Ishikawa (cell line): ENCODE measurements at regions not wholly inside any gene's neighbourhood (a gene's known extent, or its start where the extent isn't known, plus 50 kb on each side); places are given as distances from the start of the nearest gene placed in this dataset.

Experiments used
- CEBPB ChIP-seq: IDR thresholded peaks from 2 replicates; pipeline ENCODE4 v1.6.1; 2012
- CREB1 ChIP-seq: IDR thresholded peaks from 2 replicates; pipeline ENCODE4 v1.6.1; 2012; ENCODE audit warnings: low read depth
- FOXM1 ChIP-seq: IDR thresholded peaks from 2 replicates; pipeline ENCODE4 v1.6.1; 2012; ENCODE audit warnings: low read depth, borderline replicate concordance
- MAX ChIP-seq: IDR thresholded peaks from 2 replicates; pipeline ENCODE4 v1.6.1; 2012
- RAD21 ChIP-seq: IDR thresholded peaks from 2 replicates; pipeline ENCODE4 v1.6.1; 2012; ENCODE audit warnings: low read depth
- USF1 ChIP-seq: IDR thresholded peaks from 2 replicates; pipeline ENCODE4 v1.6.1; 2012

- TF ChIP-seq RAD21 (no peak), CREB1 (no peak), USF1 (no peak), CEBPB (no peak), FOXM1 (no peak), MAX (no peak)
Observed at GRCh38 chr2:163248376-163249253, 410.0 kb upstream of the KCNH7 start.
